COR-L47 (cell line): ENCODE measurements at regions not wholly inside any gene's neighbourhood (a gene's known extent, or its start where the extent isn't known, plus 50 kb on each side); places are given as distances from the start of the nearest gene placed in this dataset.

Source experiments
- DNase-seq: peaks from one replicate; lab custom pipeline; 2025; lab: John Stamatoyannopoulos, UW

- DNase-seq = no peak
Measured at GRCh38 chr1:56442290-56442877, 137.0 kb downstream of the PLPP3 start.

DNA sequence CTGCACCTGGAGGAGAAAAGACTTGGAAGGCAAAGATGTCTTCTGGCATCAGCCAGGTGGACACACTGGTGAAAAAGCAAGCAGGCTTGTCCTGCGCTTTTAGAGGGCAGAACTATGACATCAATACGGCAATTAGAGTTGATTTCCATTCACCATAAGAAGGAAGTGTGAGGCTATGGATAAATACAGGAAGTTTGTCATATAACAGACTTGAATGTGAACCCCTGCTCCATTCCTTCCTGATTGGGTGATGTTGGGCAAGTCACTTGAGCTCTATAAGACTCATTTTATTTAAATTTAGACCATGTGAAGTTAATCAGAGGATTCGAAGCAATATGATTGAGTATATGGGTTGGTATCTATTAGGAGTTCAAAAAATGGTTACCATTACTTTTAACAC is 137.8 kb downstream of the PLPP3 start:
- no peak for DNase-seq

DNA sequence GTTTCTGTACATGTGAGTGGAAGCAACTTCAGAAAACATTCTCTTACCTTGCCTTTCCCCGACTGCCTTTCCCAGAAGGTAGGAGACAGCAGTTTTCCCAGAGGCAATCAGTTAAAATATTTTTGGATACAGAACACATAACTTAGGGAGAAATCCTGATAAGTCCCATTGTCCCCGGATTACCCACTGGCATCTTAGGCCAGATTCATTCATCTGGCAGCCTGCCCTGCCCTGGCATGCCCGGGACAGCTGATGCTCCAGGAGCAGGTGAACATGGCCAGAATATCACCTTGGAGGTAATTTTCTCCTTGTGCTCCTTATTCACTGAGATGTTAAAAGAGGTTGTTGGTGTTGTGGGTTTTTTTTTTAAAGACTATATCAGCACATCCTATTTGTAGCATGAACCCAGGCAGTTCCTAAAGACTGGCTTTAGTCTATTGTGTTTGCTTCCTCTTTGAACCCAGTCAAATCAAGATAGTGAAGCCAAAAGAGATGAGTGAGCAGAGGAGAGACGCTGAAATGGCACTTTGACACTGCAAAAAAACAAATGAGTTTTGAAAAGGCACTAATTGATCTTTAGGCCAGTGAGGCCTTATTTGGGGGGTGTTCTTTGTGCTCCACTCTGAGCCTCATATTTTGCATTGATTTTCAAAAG is 139.6 kb downstream of the PLPP3 start:
- DNase-seq = no peak

DNA sequence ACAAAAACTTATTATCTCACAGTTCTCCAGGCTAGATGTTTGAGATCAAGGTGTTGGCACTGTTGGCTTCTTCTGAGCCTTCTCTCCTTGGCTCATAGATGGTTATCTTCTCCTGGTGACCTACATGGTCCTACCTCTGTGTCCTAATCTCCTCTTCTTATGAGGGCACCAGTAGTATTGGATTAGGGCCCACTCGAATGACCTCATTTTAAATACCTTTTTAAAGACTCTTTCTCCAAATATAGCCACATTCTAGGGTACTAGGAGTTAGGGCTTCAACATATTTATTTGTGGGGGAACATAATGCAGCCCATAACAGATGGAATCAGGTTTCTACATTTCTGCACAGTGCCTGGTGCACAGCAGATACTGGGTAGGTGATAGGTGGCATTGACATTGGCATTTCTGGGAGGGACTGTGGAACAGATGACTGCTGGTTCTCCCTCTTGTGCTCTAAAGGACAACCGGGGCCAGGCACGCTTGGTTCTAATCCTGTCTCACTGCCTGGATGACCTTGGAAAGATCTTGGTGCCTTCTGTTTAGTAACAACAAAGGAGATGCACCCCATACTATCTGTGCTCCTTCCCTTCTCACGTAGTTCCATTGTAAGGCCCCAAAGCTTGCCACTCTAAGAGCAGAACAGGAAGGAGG is 140.3 kb downstream of the PLPP3 start:
- no peak for DNase-seq

DNA sequence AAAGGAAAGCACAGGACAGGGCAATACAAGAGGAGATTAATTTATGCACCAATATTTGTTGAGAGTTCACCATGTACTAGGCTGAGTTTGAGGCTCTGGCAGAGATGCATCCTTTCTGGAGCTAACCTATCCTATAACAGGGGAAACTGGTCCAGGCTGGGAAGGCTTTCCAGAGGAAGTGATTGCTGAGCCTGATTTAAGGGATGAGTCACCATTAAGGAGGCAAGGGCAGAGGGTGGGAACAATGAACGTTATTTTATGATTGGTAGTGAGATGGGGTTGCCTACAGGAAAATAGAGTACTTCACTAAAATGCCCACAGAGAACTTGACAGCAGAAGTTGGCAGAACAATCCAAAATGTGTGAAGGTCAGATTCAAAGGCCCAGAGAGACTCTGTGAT is 141.4 kb downstream of the PLPP3 start:
- no peak for DNase-seq

DNA sequence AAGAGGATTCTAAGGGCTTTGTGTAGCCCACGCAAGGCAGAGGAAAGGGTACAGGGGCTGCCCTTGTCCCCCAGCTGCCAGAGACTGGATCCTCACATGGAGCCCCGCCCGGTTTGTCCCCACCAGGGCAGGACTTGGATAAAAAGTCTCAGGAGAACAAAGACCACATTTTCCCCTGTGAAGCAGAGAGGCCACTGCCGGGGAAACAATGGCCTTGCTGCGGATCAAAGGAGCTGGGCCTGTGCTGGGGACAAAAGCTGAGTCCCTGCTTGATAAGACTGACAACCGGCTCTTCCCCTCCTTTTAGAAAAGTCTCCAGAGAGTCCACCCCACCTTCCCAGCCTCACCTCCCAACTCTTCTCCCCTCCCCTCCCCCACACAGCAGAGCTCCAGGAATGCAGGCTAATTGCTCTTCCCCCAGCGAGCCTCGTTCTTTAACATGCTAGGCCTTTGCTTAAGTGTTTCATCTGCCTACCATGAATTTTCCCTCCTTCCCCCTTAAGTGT is 142.4 kb downstream of the PLPP3 start:
- no peak for DNase-seq

DNA sequence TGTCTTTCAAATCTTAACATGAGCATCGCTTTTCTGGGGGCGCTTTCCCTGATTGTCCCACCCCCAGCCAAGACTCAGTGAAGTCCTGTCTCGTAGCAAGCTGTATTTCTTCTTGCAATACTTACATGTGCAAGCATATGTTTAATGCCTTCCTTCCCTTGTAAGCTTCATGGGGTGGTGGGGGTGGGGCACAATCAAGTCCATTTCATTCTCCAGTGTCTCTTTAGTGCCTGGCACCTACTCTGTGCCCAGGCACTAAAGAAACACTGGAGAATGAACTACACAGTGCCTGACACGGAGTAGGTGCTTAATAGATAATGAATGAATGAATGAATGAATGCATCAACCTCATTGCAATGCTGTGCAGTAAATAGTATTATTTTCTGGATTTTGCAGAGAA is 143.1 kb downstream of the PLPP3 start:
- no peak for DNase-seq

DNA sequence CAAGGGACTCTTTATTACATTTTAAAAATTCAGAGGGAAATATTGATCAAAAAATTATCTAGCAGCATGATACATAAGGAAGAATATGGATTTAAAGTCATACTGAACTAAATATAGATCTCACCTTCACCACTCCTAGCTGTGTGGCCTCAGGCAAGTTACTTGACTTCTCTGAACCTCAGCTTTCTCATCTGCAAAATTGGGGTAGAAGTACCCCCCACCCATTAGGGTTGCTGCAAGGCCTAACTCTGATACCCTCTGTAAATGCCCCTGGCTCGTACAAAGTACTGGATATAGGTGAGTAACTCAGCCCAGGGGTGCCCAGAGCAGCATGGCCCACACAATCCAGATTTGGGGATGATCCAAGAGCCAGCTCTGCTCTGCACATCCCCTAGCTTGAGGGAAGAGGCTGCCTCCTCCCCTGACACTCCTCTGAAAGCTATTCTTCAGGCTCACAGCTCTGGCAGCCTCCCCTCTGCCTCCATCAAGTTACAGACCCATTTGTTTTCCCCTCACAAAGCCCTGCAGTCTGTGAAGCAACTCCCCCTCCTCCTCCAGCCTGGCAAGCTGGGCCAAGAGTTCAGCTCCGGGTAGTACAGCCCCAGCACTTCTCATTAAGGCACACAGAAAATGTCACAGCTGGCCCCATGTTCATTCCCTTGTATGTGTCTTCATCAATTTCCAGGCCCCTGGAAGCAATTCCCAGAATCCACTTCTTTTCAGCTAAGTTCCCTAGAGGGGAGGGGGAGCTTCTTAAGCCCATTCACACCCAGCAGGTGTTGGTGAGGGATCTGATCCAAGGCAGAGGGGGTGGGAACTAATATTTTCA is 143.7 kb downstream of the PLPP3 start:
- no peak for DNase-seq

- no peak for DNase-seq
Measured at GRCh38 chr1:56434740-56435139, 144.6 kb downstream of the PLPP3 start.

DNA sequence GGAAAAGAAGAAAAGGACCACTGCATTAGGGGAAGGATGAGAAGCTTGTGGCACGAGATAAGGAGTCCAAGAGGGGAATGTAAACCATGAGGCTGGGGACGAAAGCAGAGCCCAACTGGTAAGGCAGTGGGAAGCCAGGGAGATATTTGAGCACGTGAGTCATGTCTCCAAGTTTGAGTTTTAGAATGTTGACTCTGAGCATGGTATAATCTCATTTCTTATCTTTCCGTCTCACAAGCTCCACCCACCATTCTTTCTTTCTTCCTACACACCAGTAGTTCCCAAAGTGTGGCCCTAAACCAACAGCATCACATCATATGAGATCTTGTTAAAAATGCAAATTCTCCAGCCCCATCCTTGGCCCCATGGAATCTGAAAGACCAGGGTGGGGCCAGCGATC is 145.3 kb downstream of the PLPP3 start:
- no peak for DNase-seq

DNA sequence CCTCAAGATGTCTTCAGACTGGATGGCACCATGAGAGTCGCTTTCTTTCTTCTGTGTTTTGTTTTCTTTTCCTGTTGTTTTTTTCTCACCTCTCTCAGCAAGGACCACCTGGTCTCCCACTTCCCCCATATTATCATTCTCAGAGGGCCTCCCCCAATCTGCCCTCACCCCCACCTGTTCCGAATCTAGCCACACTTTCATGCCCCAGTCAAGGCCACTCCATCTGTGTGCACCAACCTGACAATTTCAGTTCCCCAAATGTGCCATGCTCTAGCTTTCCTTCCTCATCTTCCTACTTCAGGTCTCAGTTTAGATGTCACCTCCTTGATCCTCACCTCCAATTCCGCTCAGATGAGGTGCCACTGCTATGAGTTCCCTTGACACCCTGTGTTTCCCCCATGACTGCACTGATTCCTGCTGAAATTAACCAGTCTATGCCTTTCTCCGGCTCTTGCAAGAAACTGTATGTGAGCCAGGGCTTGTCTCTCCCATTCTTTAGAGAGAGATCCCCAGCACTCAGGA is 146.2 kb downstream of the PLPP3 start:
- no peak for DNase-seq

- no peak for DNase-seq
Measured at GRCh38 chr1:56432166-56432971, 147.0 kb downstream of the PLPP3 start.

GRCh38 chr1:56430141-56430839 is 149.1 kb downstream of the PLPP3 start:
- no peak for DNase-seq

DNA sequence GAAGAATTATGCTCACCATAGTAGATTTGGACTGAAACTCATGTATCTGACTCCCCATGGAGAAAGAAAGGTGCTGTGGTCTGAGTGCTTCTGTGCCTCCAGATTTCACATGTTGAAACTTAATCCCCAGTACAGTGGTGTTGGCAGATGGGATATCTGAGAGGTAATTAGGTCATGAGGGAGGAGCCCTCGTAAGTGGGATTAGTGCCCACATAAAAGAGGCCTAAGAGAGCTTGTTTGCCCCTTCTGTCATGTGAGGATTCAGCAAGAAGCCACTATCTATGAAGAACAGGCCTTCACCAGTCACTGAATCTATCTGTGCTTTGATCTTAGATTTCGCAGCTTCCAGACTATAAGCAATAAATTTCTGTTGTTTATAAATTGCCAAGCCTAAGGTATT is 150.1 kb downstream of the PLPP3 start:
- DNase-seq = no peak

- no peak for DNase-seq
Measured at GRCh38 chr1:56426587-56427381, 152.6 kb downstream of the PLPP3 start.

- DNase-seq = no peak
Measured at GRCh38 chr1:56425494-56426037, 153.8 kb downstream of the PLPP3 start.

DNA sequence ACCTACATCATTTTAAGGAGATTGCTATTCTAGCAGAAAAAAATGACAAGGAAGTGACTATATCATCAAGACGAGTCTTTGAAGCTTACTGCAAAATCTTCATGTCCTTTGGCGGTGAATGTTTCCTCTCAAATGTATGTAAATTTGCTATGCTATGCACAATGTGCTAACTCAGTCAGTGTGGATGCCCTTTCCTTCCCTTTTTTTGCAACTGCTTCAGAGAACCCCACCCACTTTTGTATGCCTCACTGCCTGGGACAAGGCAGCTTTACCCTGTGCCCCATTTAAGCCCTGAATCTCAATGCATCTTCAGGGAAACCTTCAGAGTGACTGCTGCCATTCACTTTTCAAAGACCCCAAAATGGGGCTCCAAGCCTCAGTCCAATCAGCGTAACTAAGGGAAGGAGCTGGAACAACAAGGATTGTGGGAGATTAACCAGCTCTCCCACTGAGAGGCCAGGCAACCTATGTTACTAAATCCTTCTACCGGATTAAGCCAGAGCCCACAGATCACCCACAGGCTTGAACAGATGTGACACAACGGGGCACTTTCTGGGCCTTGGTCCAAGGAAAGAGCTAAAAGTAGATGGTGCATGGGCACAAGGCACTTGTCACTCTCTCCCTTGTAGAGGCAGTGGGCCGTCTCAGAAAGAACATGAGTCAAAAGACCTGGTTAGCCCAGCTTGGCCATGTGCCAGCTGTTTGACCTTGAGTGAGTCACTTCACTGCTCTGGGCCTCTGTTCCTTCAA is 154.4 kb downstream of the PLPP3 start:
- DNase-seq = no peak

DNA sequence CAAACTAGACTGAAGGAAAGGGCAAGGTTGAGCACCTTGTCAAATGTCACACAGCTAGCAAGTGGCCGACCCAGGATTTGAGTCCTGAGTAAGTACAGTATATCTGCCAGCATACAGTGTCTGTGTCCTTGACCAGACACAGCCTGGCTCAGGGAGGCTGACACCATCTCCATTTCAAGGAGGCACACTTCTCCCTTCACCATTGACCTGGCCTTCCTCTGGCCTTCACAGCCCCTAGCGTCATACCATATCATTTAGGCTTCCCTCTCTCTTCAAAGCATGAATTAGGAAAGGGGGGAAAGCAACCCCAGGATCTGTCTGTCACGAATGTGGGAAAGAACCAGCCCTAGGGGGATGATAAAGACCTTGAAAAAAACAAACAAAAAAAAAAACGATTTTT is 155.6 kb downstream of the PLPP3 start:
- DNase-seq = no peak

GRCh38 chr1:56418151-56418631 is 161.2 kb downstream of the PLPP3 start:
- DNase-seq = no peak
